ENCODE measurements at regions not wholly inside any gene's neighbourhood (a gene's known extent, or its start where the extent isn't known, plus 50 kb on each side); places are given as distances from the start of the nearest gene placed in this dataset.

DNA sequence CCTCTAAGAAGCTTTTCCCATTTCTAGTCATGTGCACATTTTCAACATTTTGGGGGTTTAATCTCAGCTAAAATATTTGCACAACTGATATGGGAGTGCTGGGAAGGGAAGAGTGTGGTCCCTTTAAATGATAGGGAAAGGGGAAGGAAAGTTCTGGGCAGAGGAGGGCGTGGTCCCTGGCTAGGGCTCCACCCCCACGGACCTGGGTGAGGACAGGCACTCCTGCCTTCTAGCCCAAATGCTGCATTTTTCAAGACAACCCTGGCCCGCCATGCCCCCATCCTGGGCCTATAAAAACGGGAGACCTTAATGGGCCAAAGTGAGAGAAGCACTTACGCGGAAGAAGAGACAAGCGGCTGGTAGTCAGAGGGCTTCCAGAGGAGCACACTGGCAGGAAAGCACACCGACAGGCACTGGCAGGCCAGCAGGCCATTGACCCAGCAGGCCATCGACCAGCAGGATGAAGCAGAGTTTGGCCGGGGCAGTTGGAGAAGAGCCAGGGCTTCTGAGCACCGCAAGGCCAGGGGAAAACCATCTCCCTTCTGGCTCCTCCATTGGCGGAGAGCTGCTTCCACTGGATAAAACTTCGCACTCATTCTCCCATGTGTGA, 266.7 kb downstream of the SPRY2 start:
- TF ChIP-seq TAF1 (IDR thresholded peaks at IDR 0.05; ENCODE audit: borderline replicate concordance, insufficient read depth, low read length) = no peak
- TF ChIP-seq SIN3A (IDR thresholded peaks at IDR 0.05; ENCODE audit: borderline replicate concordance, insufficient read depth, low read length) = no peak
- TF ChIP-seq POLR2AphosphoS5 (IDR thresholded peaks at IDR 0.05; ENCODE audit: low read depth, low read length) = no peak
- no peak for TF ChIP-seq FOXP2 (optimal IDR thresholded peaks at IDR 0.05; ENCODE audit: borderline replicate concordance, extremely low read depth, extremely low read length, insufficient read depth)
- TF ChIP-seq, protein P1, sequence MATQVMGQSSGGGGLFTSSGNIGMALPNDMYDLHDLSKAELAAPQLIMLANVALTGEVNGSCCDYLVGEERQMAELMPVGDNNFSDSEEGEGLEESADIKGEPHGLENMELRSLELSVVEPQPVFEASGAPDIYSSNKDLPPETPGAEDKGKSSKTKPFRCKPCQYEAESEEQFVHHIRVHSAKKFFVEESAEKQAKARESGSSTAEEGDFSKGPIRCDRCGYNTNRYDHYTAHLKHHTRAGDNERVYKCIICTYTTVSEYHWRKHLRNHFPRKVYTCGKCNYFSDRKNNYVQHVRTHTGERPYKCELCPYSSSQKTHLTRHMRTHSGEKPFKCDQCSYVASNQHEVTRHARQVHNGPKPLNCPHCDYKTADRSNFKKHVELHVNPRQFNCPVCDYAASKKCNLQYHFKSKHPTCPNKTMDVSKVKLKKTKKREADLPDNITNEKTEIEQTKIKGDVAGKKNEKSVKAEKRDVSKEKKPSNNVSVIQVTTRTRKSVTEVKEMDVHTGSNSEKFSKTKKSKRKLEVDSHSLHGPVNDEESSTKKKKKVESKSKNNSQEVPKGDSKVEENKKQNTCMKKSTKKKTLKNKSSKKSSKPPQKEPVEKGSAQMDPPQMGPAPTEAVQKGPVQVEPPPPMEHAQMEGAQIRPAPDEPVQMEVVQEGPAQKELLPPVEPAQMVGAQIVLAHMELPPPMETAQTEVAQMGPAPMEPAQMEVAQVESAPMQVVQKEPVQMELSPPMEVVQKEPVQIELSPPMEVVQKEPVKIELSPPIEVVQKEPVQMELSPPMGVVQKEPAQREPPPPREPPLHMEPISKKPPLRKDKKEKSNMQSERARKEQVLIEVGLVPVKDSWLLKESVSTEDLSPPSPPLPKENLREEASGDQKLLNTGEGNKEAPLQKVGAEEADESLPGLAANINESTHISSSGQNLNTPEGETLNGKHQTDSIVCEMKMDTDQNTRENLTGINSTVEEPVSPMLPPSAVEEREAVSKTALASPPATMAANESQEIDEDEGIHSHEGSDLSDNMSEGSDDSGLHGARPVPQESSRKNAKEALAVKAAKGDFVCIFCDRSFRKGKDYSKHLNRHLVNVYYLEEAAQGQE (IDR thresholded peaks at IDR 0.05; ENCODE audit: insufficient read depth in 1 of 2, low read depth in 2 of 2, low read length in 2 of 2) = no peak

DNA sequence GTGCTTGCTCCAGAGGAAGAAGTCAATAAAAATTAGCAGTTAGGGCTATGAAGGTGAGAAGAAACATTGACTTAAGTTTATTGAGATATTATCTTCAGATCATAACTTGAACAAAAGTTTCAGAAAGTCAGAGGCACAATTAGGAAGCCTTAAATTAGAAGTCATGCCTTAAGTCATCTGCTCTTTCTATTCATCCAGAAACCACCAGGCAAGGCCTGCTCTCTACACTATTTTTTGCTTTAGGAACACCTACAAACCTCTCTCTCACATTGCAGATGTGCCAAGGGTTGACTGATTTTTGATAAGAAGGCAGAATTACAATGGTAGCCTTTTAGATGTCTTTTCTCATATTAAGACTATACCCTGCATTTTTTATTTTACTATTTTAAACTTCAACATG, 268.7 kb downstream of the SPRY2 start:
- TF ChIP-seq, protein P1 (IDR thresholded peaks at IDR 0.05; ENCODE audit: insufficient read depth in 1 of 2, low read depth in 2 of 2, low read length in 2 of 2) = no peak
- TF ChIP-seq POLR2AphosphoS5 (IDR thresholded peaks at IDR 0.05; ENCODE audit: low read depth, low read length) (no peak), FOXP2 (optimal IDR thresholded peaks at IDR 0.05; ENCODE audit: borderline replicate concordance, extremely low read depth, extremely low read length, insufficient read depth) (no peak)

DNA sequence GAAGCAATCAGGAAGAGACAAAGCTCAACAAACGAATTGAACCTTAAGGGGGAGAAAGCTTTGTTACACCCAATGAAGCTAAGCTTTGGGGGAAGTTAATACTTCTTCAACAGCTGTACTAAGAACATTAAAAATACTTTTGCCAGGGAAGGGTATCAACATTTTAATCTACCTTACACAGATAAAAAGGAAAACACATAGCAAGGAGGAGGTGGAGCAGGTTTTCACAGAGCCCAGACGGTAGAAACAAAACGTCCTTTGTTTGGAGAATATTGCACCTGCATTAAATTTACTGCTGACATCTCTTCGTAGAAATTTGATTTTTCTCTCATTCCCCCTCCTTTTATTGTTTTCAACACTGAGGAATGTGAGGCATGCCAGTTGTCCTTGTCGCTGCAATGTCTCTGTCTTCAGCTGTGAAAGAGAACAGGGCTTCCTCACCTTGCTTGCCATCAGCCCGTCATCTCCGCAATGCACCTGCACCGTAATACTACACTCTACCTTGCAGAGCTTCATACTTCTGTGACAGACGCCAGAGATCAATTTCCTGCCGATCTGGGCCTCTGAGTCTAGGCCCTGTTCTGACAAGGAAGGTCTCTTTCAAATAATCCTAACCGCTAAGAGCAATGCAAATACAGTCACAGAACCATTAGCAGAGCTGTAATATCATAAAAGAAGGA, 270.8 kb downstream of the SPRY2 start:
- no peak for TF ChIP-seq SIN3A (IDR thresholded peaks at IDR 0.05; ENCODE audit: borderline replicate concordance, insufficient read depth, low read length)

DNA sequence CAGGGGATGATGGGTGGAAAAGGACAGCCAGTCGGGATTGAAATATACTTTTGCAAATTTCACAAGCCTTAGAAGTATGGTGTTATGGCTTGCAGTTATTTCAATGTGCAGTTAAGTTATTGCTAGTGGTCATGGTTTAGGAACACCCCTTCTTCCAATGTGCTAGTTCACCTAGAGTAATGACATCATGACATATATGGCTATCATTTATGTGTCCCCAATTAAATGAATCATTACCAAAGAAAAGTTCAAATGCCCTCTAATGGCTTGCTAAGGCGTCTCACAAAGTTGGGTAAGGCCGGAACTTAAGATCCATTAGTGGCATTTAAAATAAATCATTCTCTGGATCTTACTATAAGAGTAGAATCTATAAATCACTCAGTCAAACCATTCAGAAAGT, 271.6 kb downstream of the SPRY2 start:
- TF ChIP-seq FOXP2 (optimal IDR thresholded peaks at IDR 0.05; ENCODE audit: borderline replicate concordance, extremely low read depth, extremely low read length, insufficient read depth) (no peak), TAF1 (IDR thresholded peaks at IDR 0.05; ENCODE audit: borderline replicate concordance, insufficient read depth, low read length) (no peak), POLR2AphosphoS5 (IDR thresholded peaks at IDR 0.05; ENCODE audit: low read depth, low read length) (no peak), SIN3A (IDR thresholded peaks at IDR 0.05; ENCODE audit: borderline replicate concordance, insufficient read depth, low read length) (no peak)
- TF ChIP-seq, protein P1 (IDR thresholded peaks at IDR 0.05; ENCODE audit: insufficient read depth in 1 of 2, low read depth in 2 of 2, low read length in 2 of 2) = no peak

DNA sequence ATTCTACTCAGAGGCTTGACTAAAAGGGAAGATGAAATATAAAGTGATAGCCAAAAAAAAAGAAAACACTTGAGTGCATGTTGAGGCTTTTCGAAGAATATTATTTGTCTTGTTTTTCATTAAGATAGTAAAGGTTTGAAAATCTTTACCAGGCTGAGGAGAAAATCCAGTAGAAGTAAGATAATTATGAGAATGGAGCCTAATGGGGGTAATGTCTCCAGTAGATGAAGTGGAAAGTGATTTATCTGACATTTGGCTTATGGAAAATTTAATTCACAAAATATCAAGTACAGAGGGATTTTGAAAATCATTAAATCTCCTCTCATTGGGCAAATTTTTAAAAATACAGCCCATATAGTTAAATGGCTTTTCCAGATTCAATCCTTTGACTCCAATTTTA, 274.9 kb downstream of the SPRY2 start:
- TF ChIP-seq POLR2AphosphoS5 (IDR thresholded peaks at IDR 0.05; ENCODE audit: low read depth, low read length) = no peak
- TF ChIP-seq SIN3A (IDR thresholded peaks at IDR 0.05; ENCODE audit: borderline replicate concordance, insufficient read depth, low read length) = no peak
- TF ChIP-seq, protein P1 (IDR thresholded peaks at IDR 0.05; ENCODE audit: insufficient read depth in 1 of 2, low read depth in 2 of 2, low read length in 2 of 2) = no peak
- TF ChIP-seq TAF1 (IDR thresholded peaks at IDR 0.05; ENCODE audit: borderline replicate concordance, insufficient read depth, low read length) = no peak
- TF ChIP-seq FOXP2 (optimal IDR thresholded peaks at IDR 0.05; ENCODE audit: borderline replicate concordance, extremely low read depth, extremely low read length, insufficient read depth) = no peak

All from PFSK-1 (cell line).